Endothelial cell (in vitro differentiated cells): ENCODE measurements at regions not wholly inside any gene's neighbourhood (a gene's known extent, or its start where the extent isn't known, plus 50 kb on each side); places are given as distances from the start of the nearest gene placed in this dataset.

Experiments used
- DNase-seq: peaks from one replicate; pipeline ENCODE4 v3.0.0; 2021; ENCODE audit warnings: low spot score
- H3K27ac Mint-ChIP-seq: one replicate; pipeline ENCODE4 v1.8.0; 2021; ENCODE audit warnings: mixed read lengths, inconsistent platforms; ENCODE audit not compliant: unreplicated experiment
- H3K27me3 Mint-ChIP-seq: one replicate; pipeline ENCODE4 v1.8.0; 2021; ENCODE audit warnings: mild to moderate bottlenecking, moderate library complexity, mixed read lengths, inconsistent platforms; ENCODE audit not compliant: unreplicated experiment
- H3K36me3 Mint-ChIP-seq: one replicate; pipeline ENCODE4 v1.8.0; 2021; ENCODE audit warnings: mild to moderate bottlenecking, low read depth, mixed read lengths, inconsistent platforms; ENCODE audit not compliant: unreplicated experiment
- H3K4me1 Mint-ChIP-seq: one replicate; pipeline ENCODE4 v1.8.0; 2021; ENCODE audit warnings: mild to moderate bottlenecking, mixed read lengths, inconsistent platforms; ENCODE audit not compliant: unreplicated experiment
- H3K4me3 Mint-ChIP-seq: one replicate; pipeline ENCODE4 v1.8.0; 2021; ENCODE audit warnings: mild to moderate bottlenecking, mixed read lengths, inconsistent platforms; ENCODE audit not compliant: unreplicated experiment
- H3K9me3 Mint-ChIP-seq: one replicate; pipeline ENCODE4 v1.8.0; 2021; ENCODE audit warnings: mixed read lengths, inconsistent platforms; ENCODE audit not compliant: unreplicated experiment
- CTCF ChIP-seq: fragments of 200-600 bp; sonication (generic); IDR thresholded peaks from one replicate; pipeline ENCODE4 v1.5.0; 2021; ENCODE audit warnings: antibody characterized with exemption; ENCODE audit not compliant: unreplicated experiment

- TF ChIP-seq CTCF, result no peak
- no peaks in the 10 kb centered on the region for H3K36me3 Mint-ChIP-seq
- no peak overlapping the region for H3K4me3 Mint-ChIP-seq
- peaks cover 4% of the 10 kb centered on the region for H3K4me1 Mint-ChIP-seq
- peaks cover 3% of the 10 kb centered on the region for H3K27me3 Mint-ChIP-seq
- DNase-seq, result no peak
- H3K9me3 Mint-ChIP-seq, result no peaks in the 10 kb centered on the region
- H3K27ac Mint-ChIP-seq, result no peak overlapping the region
These were observed 785.1 kb downstream of the LTN1 start for GRCh38 chr21:28207436-28208173.

DNA sequence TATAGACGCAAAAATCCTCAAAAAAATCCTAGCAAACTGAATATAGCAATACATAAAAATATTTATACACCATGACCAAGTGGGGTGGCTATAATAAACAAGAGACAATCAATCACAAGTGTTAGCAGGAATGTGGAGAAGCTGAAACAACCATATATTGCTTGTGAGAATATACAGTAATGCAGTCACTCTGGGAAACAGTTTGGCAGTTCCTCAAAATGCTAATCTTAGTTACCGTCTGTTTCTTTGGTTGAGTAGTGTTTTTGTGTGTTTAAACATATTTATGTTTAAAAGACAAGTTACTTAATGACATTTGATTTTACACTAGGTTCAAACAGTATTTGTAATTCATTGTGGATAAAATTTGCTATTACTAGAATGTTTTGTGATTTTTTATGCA, 792.0 kb downstream of the LTN1 start:
- H3K4me1 Mint-ChIP-seq, result peaks cover 4% of the 10 kb centered on the region

GRCh38 chr21:28196981-28197380, 795.7 kb downstream of the LTN1 start:
- Mint-ChIP-seq H3K36me3 (no peaks in the 10 kb centered on the region), H3K4me1 (no peaks in the 10 kb centered on the region), H3K27ac (no peak overlapping the region), H3K27me3 (peaks cover 2% of the 10 kb centered on the region), H3K4me3 (no peak overlapping the region), H3K9me3 (no peaks in the 10 kb centered on the region)
- TF ChIP-seq CTCF, result no peak
- DNase-seq, result no peak

More for the DNA sequence above, 792.0 kb downstream of the LTN1 start:
- TF ChIP-seq CTCF, result no peak
- Mint-ChIP-seq H3K36me3 (no peaks in the 10 kb centered on the region), H3K27me3 (peaks cover 5% of the 10 kb centered on the region), H3K27ac (no peak overlapping the region), H3K9me3 (no peaks in the 10 kb centered on the region), H3K4me3 (no peak overlapping the region)
- no peak for DNase-seq

DNA sequence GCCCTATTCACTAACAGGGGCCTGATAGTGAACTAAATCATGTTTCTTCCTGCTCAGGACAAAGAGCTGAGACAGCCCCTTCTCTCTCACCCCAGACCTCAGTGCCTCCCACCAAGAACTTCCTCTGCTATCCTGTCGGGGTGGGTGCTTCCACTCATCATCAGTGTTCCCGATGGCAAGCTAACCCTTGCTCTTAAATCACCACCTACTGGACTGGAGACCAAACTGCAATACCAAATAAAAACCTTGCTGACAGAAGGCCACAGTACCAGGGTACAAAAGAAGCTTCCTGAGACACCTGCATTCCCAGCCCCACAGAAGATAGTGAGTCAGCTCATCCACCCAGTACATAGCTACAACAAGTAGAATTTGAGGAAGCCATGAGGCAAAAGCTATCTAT, 799.5 kb downstream of the LTN1 start:
- peaks cover 2% of the 10 kb centered on the region for H3K27me3 Mint-ChIP-seq
- no peak overlapping the region for H3K4me3 Mint-ChIP-seq
- no peaks in the 10 kb centered on the region for H3K36me3 Mint-ChIP-seq
- H3K27ac Mint-ChIP-seq, result no peak overlapping the region
- no peaks in the 10 kb centered on the region for H3K4me1 Mint-ChIP-seq
- no peaks in the 10 kb centered on the region for H3K9me3 Mint-ChIP-seq
- DNase-seq, result no peak
- no peak for TF ChIP-seq CTCF

DNA sequence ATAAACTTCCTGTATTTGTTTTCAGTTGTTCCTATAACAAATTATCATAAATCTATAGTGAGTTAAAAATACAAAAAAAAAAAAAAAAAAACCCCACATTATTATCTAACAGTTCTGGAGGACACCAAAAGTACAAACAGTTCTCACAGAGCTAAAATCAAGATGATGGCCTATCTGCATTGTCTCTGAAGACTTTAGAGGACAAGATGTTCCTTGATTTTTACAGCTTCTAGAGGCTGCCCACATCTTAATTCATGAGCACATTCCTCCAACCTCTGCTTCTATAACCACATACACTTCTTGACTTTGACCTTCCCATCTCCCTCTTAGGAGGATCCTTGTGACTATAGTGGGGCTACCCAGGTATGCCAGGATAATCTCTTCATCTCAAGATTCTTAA, 806.1 kb downstream of the LTN1 start:
- H3K27ac Mint-ChIP-seq, result no peak overlapping the region
- no peaks in the 10 kb centered on the region for H3K36me3 Mint-ChIP-seq
- no peak for TF ChIP-seq CTCF
- no peaks in the 10 kb centered on the region for H3K9me3 Mint-ChIP-seq
- H3K4me3 Mint-ChIP-seq, result no peak overlapping the region
- DNase-seq, result no peak
- H3K27me3 Mint-ChIP-seq, result no peaks in the 10 kb centered on the region
- H3K4me1 Mint-ChIP-seq, result no peaks in the 10 kb centered on the region
